ENCODE measurements at regions not wholly inside any gene's neighbourhood (a gene's known extent, or its start where the extent isn't known, plus 50 kb on each side); places are given as distances from the start of the nearest gene placed in this dataset.

GRCh38 chr3:96086018-96086417 is 728.4 kb upstream of the EPHA6 start:
- Mint-ChIP-seq H3K27me3 (no peaks in the 10 kb centered on the region), H3K9me3 (peaks cover 3% of the 10 kb centered on the region), H3K36me3 (ENCODE audit: low read depth) (no peaks in the 10 kb centered on the region), H3K4me3 (no peak overlapping the region), H3K4me1 (ENCODE audit: low read depth) (no peaks in the 10 kb centered on the region), H3K27ac (no peak overlapping the region)
- Histone ChIP-seq H3K36me3 (ENCODE audit: insufficient read depth, low read length) (no peaks in the 10 kb centered on the region), H3K9me3 (ENCODE audit: control insufficient read depth in 1 of 2, insufficient read depth in 1 of 2, low read length in 2 of 2) (peaks cover 0 to 7% of the 10 kb centered on the region in 2 experiments), H3K4me3 (ENCODE audit: low read length) (no peak overlapping the region), H3K27ac (ENCODE audit: low read depth in 1 of 2, low read length in 2 of 2) (no peak overlapping the region), H3K4me1 (ENCODE audit: insufficient read depth, low read length) (no peaks in the 10 kb centered on the region), H3K27me3 (ENCODE audit: control insufficient read depth in 1 of 2, insufficient read depth in 2 of 2, low read length in 2 of 2) (no peaks in the 10 kb centered on the region)
- ChIA-PET CTCF (no interaction called here), POLR2A (no interaction called here)
- ATAC-seq (ENCODE audit: poor library complexity) (no peak), DNase-seq (no peak)
- TF ChIP-seq CTCF (IDR thresholded peaks at IDR 0.05), result no peak
- intact Hi-C loops (cut with DNase I, micrococcal nuclease), result no loop called here

- H3K9me3 ChIP-seq (ENCODE audit: control insufficient read depth in 1 of 2, insufficient read depth in 1 of 2, low read length in 2 of 2), result no peaks in the 10 kb centered on the region
- no peak overlapping the region for H3K27ac Mint-ChIP-seq
- TF ChIP-seq CTCF (IDR thresholded peaks at IDR 0.05), result no peak
- no peaks in the 10 kb centered on the region for H3K4me1 Mint-ChIP-seq (ENCODE audit: low read depth)
- no peak for ATAC-seq (ENCODE audit: poor library complexity)
- intact Hi-C loops (cut with DNase I, micrococcal nuclease), result no loop called here
- H3K27ac ChIP-seq (ENCODE audit: low read depth in 1 of 2, low read length in 2 of 2), result no peak overlapping the region
- H3K27me3 ChIP-seq (ENCODE audit: control insufficient read depth in 1 of 2, insufficient read depth in 2 of 2, low read length in 2 of 2), result no peaks in the 10 kb centered on the region
- H3K4me3 ChIP-seq (ENCODE audit: low read length), result no peak overlapping the region
- H3K4me1 ChIP-seq (ENCODE audit: insufficient read depth, low read length), result no peaks in the 10 kb centered on the region
- H3K9me3 Mint-ChIP-seq, result peaks cover 14% of the 10 kb centered on the region
- ChIA-PET CTCF (no interaction called here), POLR2A (no interaction called here)
- H3K36me3 ChIP-seq (ENCODE audit: insufficient read depth, low read length), result no peaks in the 10 kb centered on the region
- H3K27me3 Mint-ChIP-seq, result no peaks in the 10 kb centered on the region
- H3K4me3 Mint-ChIP-seq, result no peak overlapping the region
- DNase-seq, result no peak
- no peaks in the 10 kb centered on the region for H3K36me3 Mint-ChIP-seq (ENCODE audit: low read depth)
Observed at GRCh38 chr3:96101006-96101560, 713.3 kb upstream of the EPHA6 start.

GRCh38 chr3:96106701-96107100 is 707.7 kb upstream of the EPHA6 start:
- intact Hi-C loops (cut with DNase I, micrococcal nuclease), result no loop called here
- DNase-seq (no peak), ATAC-seq (ENCODE audit: poor library complexity) (no peak)
- TF ChIP-seq CTCF (IDR thresholded peaks at IDR 0.05), result no peak
- no peaks in the 10 kb centered on the region for H3K4me1 Mint-ChIP-seq (ENCODE audit: low read depth)
- ChIA-PET CTCF (no interaction called here), POLR2A (no interaction called here)
- H3K27ac Mint-ChIP-seq, result no peak overlapping the region
- no peaks in the 10 kb centered on the region for H3K27me3 Mint-ChIP-seq
- no peaks in the 10 kb centered on the region for H3K27me3 ChIP-seq (ENCODE audit: control insufficient read depth in 1 of 2, insufficient read depth in 2 of 2, low read length in 2 of 2)
- no peak overlapping the region for H3K4me3 Mint-ChIP-seq
- H3K36me3 ChIP-seq (ENCODE audit: insufficient read depth, low read length), result no peaks in the 10 kb centered on the region
- no peaks in the 10 kb centered on the region for H3K4me1 ChIP-seq (ENCODE audit: insufficient read depth, low read length)
- H3K27ac ChIP-seq (ENCODE audit: low read depth in 1 of 2, low read length in 2 of 2), result no peak overlapping the region
- no peaks in the 10 kb centered on the region for H3K9me3 ChIP-seq (ENCODE audit: control insufficient read depth in 1 of 2, insufficient read depth in 1 of 2, low read length in 2 of 2)
- no peaks in the 10 kb centered on the region for H3K36me3 Mint-ChIP-seq (ENCODE audit: low read depth)
- no peak overlapping the region for H3K4me3 ChIP-seq (ENCODE audit: low read length)
- peaks cover 12% of the 10 kb centered on the region for H3K9me3 Mint-ChIP-seq
